ENCODE measurements at regions not wholly inside any gene's neighbourhood (a gene's known extent, or its start where the extent isn't known, plus 50 kb on each side); places are given as distances from the start of the nearest gene placed in this dataset.
"Not testable (repeated sequence)": the region's sequence is repeated elsewhere in the genome, so short reads cannot be mapped to it uniquely, and the experiment has no call there.

- Histone ChIP-seq H3K4me1 (ENCODE audit: insufficient read depth, low read length) (no peaks in the 10 kb centered on the region), H3K27ac (ENCODE audit: low read length) (no peak overlapping the region), H3K27me3 (ENCODE audit: insufficient read depth, low read length) (no peaks in the 10 kb centered on the region), H3K9me3 (ENCODE audit: insufficient read depth, low read depth, low read length) (no peaks in the 10 kb centered on the region), H3K9ac (ENCODE audit: low read depth, low read length) (no peak overlapping the region), H3K4me3 (ENCODE audit: low read length) (no peak overlapping the region), H3K36me3 (ENCODE audit: insufficient read depth, low read depth, low read length) (no peaks in the 10 kb centered on the region)
These were observed 182.7 kb downstream of the TFAP2B start for GRCh38 chr6:51001399-51001798.

GRCh38 chr6:51004380-51004779 lies 185.7 kb downstream of the TFAP2B start:
- Histone ChIP-seq H3K27me3 (ENCODE audit: insufficient read depth, low read length) (no peaks in the 10 kb centered on the region), H3K27ac (ENCODE audit: low read length) (no peak overlapping the region), H3K4me1 (ENCODE audit: insufficient read depth, low read length) (no peaks in the 10 kb centered on the region)

DNA sequence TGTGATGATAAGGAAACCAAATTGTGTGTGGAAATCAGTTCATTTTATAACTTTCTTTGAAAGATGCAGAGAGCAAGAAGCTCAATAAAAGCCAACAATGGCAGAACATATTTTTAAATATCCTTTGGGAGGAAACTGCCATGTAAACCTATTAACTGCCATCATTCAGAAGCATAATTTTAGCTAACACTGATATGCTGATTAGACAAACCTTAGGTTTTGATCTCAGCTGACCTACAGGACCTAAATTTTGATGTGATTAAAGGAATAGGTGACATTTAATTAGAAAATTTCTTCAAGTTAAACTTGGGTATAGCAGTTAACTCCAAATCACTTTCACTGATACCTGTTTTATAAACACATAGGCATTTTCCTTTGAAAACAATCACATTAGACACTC lies 187.1 kb downstream of the TFAP2B start:
- no peak overlapping the region for H3K9ac ChIP-seq (ENCODE audit: low read depth, low read length)
- no peaks in the 10 kb centered on the region for H3K36me3 ChIP-seq (ENCODE audit: insufficient read depth, low read depth, low read length)
- H3K27me3 ChIP-seq (ENCODE audit: insufficient read depth, low read length): no peaks in the 10 kb centered on the region
- no peaks in the 10 kb centered on the region for H3K4me1 ChIP-seq (ENCODE audit: insufficient read depth, low read length)
- H3K9me3 ChIP-seq (ENCODE audit: insufficient read depth, low read depth, low read length): peaks cover 3% of the 10 kb centered on the region; the same call in 1 of the 2 replicates
- H3K27ac ChIP-seq (ENCODE audit: low read length): no peak overlapping the region
- H3K4me3 ChIP-seq (ENCODE audit: low read length): no peak overlapping the region

More at GRCh38 chr6:51004380-51004779, 185.7 kb downstream of the TFAP2B start:
- Histone ChIP-seq H3K9me3 (ENCODE audit: insufficient read depth, low read depth, low read length) (peaks cover 3% of the 10 kb centered on the region; the same call in 1 of the 2 replicates), H3K9ac (ENCODE audit: low read depth, low read length) (no peak overlapping the region), H3K36me3 (ENCODE audit: insufficient read depth, low read depth, low read length) (no peaks in the 10 kb centered on the region), H3K4me3 (ENCODE audit: low read length) (no peak overlapping the region)

GRCh38 chr6:51007237-51007636 lies 188.6 kb downstream of the TFAP2B start:
- Histone ChIP-seq H3K27ac (ENCODE audit: low read length) (no peak overlapping the region), H3K4me1 (ENCODE audit: insufficient read depth, low read length) (no peaks in the 10 kb centered on the region), H3K4me3 (ENCODE audit: low read length) (no peak overlapping the region), H3K9me3 (ENCODE audit: insufficient read depth, low read depth, low read length) (peaks cover 3% of the 10 kb centered on the region; the same call in 1 of the 2 replicates), H3K27me3 (ENCODE audit: insufficient read depth, low read length) (no peaks in the 10 kb centered on the region), H3K36me3 (ENCODE audit: insufficient read depth, low read depth, low read length) (no peaks in the 10 kb centered on the region), H3K9ac (ENCODE audit: low read depth, low read length) (no peak overlapping the region)

DNA sequence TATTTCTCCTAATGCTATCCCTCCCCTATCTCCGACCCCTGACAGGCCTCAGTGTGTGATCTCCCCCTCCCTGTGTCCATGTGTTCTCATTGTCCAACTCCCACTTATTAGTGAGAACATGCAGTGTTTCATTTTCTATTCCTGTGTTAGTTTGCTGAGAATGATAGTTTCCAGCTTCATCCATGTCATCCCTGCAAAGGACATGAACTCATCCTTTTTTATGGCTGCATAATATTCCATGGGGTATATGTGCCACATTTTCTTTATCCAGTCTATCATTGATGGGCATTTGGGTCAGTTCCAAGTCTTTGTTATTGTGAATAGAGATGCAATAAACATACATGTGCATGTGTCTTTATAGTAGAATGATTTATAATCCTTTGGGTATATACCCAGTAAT lies 190.0 kb downstream of the TFAP2B start:
- H3K27ac ChIP-seq (ENCODE audit: low read length); H3K4me1 ChIP-seq (ENCODE audit: insufficient read depth, low read length); H3K4me3 ChIP-seq (ENCODE audit: low read length); H3K27me3 ChIP-seq (ENCODE audit: insufficient read depth, low read length); H3K9me3 ChIP-seq (ENCODE audit: insufficient read depth, low read depth, low read length); H3K9ac ChIP-seq (ENCODE audit: low read depth, low read length); H3K36me3 ChIP-seq (ENCODE audit: insufficient read depth, low read depth, low read length): not testable (repeated sequence)

DNA sequence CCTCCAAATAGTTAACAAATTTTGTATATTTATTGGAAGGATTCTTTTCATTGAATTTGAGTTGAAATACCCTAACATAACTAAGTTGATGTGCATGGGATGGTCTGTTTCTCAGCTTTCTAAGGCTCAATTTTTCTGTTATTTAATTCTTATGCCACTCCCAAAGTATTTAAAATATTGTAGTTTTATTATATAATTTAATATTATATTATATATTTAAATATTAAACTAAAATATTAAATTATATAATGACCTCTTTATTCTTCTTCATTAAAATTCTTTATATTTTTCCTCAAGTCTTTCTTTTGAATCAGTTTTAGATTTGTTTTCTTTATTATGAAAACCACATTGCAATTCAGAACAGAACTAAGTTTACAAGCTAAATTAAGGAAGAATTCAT lies 194.7 kb downstream of the TFAP2B start:
- H3K27me3 ChIP-seq (ENCODE audit: insufficient read depth, low read length): no peaks in the 10 kb centered on the region
- peaks cover 3% of the 10 kb centered on the region; the same call in 1 of the 2 replicates for H3K9me3 ChIP-seq (ENCODE audit: insufficient read depth, low read depth, low read length)
- no peaks in the 10 kb centered on the region for H3K36me3 ChIP-seq (ENCODE audit: insufficient read depth, low read depth, low read length)
- no peak overlapping the region for H3K27ac ChIP-seq (ENCODE audit: low read length)
- no peak overlapping the region for H3K9ac ChIP-seq (ENCODE audit: low read depth, low read length)
- no peaks in the 10 kb centered on the region for H3K4me1 ChIP-seq (ENCODE audit: insufficient read depth, low read length)
- no peak overlapping the region for H3K4me3 ChIP-seq (ENCODE audit: low read length)

- no peak overlapping the region for H3K27ac ChIP-seq (ENCODE audit: low read length)
- H3K9me3 ChIP-seq (ENCODE audit: insufficient read depth, low read depth, low read length): no peaks in the 10 kb centered on the region
- H3K4me3 ChIP-seq (ENCODE audit: low read length): no peak overlapping the region
- no peaks in the 10 kb centered on the region for H3K36me3 ChIP-seq (ENCODE audit: insufficient read depth, low read depth, low read length)
- no peak overlapping the region for H3K9ac ChIP-seq (ENCODE audit: low read depth, low read length)
- no peaks in the 10 kb centered on the region for H3K27me3 ChIP-seq (ENCODE audit: insufficient read depth, low read length)
- no peaks in the 10 kb centered on the region for H3K4me1 ChIP-seq (ENCODE audit: insufficient read depth, low read length)
These were observed 196.7 kb downstream of the TFAP2B start for GRCh38 chr6:51015394-51015793.

GRCh38 chr6:51016489-51016888 lies 197.8 kb downstream of the TFAP2B start:
- no peaks in the 10 kb centered on the region for H3K4me1 ChIP-seq (ENCODE audit: insufficient read depth, low read length)
- H3K27me3 ChIP-seq (ENCODE audit: insufficient read depth, low read length): no peaks in the 10 kb centered on the region
- no peak overlapping the region for H3K4me3 ChIP-seq (ENCODE audit: low read length)
- no peak overlapping the region for H3K27ac ChIP-seq (ENCODE audit: low read length)
- no peaks in the 10 kb centered on the region for H3K36me3 ChIP-seq (ENCODE audit: insufficient read depth, low read depth, low read length)
- H3K9me3 ChIP-seq (ENCODE audit: insufficient read depth, low read depth, low read length): no peaks in the 10 kb centered on the region
- no peak overlapping the region for H3K9ac ChIP-seq (ENCODE audit: low read depth, low read length)

DNA sequence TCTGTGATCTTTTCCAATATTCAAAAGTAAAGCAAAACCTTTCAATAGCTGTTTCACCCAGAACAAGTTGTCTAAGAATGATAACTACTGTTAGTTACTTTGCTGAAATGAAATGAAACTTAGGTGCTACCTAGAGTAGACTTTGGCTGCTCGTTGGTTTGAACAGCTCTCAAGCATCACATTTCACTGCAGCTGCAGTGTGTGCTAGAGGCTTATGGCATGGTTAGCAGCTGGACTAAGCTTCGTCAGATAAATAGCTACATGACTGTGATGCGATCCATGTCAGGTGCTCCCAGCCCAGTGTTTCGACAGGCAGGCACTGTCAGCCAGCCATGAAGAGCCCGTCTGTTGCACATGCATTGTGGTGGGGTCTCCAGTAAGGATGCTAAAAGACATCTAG lies 201.1 kb downstream of the TFAP2B start:
- Histone ChIP-seq H3K4me1 (ENCODE audit: insufficient read depth, low read length) (no peaks in the 10 kb centered on the region), H3K9ac (ENCODE audit: low read depth, low read length) (no peak overlapping the region)

DNA sequence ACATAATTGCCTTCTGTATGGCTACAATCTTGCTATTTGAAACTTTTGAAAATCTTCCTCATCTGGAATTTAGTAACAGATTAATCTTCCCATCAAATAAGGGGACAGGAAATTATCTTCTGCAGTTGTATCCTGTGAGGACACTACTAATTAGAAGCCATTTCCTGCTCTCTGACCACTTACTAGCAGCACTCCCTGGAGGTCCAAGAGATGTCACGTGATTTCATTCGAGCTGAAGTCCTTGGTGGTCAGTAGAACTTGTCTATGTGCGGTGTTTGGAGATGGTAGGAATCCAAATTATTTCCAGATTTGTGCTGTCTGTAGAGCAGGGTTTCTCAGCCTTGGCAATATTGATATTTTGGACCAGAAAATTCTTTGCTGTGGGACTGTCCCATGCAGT lies 202.5 kb downstream of the TFAP2B start:
- Histone ChIP-seq H3K27me3 (ENCODE audit: insufficient read depth, low read length) (no peaks in the 10 kb centered on the region), H3K4me3 (ENCODE audit: low read length) (no peak overlapping the region), H3K4me1 (ENCODE audit: insufficient read depth, low read length) (no peaks in the 10 kb centered on the region), H3K36me3 (ENCODE audit: insufficient read depth, low read depth, low read length) (no peaks in the 10 kb centered on the region), H3K27ac (ENCODE audit: low read length) (no peak overlapping the region), H3K9me3 (ENCODE audit: insufficient read depth, low read depth, low read length) (no peaks in the 10 kb centered on the region), H3K9ac (ENCODE audit: low read depth, low read length) (no peak overlapping the region)

More for the DNA sequence above, 201.1 kb downstream of the TFAP2B start:
- H3K27ac ChIP-seq (ENCODE audit: low read length): no peak overlapping the region
- H3K36me3 ChIP-seq (ENCODE audit: insufficient read depth, low read depth, low read length): no peaks in the 10 kb centered on the region
- no peak overlapping the region for H3K4me3 ChIP-seq (ENCODE audit: low read length)
- H3K27me3 ChIP-seq (ENCODE audit: insufficient read depth, low read length): no peaks in the 10 kb centered on the region
- H3K9me3 ChIP-seq (ENCODE audit: insufficient read depth, low read depth, low read length): no peaks in the 10 kb centered on the region

GRCh38 chr6:51024126-51024525 lies 205.5 kb downstream of the TFAP2B start:
- Histone ChIP-seq H3K9me3 (ENCODE audit: insufficient read depth, low read depth, low read length) (no peaks in the 10 kb centered on the region), H3K36me3 (ENCODE audit: insufficient read depth, low read depth, low read length) (no peaks in the 10 kb centered on the region), H3K4me1 (ENCODE audit: insufficient read depth, low read length) (no peaks in the 10 kb centered on the region), H3K9ac (ENCODE audit: low read depth, low read length) (no peak overlapping the region), H3K27ac (ENCODE audit: low read length) (no peak overlapping the region), H3K27me3 (ENCODE audit: insufficient read depth, low read length) (no peaks in the 10 kb centered on the region), H3K4me3 (ENCODE audit: low read length) (no peak overlapping the region)

DNA sequence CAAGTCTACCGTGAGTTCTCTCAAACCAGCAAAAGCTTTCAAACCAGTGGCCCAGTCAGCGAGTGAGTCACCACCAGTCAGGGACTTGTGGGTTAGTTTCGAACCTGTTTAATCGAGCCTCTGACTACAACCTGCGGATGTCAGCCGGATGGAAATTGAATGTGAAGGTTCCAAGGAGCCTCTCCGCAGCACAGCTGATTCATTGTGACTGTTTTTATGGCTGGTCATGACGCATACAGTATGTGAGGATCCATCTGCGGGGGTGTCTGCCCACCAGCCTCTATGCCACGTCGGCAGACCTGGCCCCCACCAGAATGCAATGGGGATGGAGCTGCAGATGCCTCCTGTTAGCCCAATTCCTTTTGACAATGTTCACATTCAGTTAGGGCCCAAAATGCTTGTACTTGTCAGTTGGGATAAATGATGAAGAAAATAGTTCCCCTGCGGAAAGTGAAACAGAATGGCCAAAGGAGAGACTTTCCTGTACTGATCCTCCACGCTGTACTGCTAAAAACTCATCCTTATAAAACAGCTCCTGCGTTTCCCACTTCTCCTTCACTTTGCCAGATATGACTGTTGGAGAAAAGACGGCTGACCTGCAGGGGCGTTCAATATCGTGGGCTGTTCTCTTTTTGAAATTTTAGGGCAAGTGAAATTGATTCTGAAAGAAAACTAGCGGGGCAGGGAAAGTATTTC lies 206.6 kb downstream of the TFAP2B start:
- H3K9ac ChIP-seq (ENCODE audit: low read depth, low read length): no peak overlapping the region

More for the DNA sequence above, 206.6 kb downstream of the TFAP2B start:
- Histone ChIP-seq H3K27ac (ENCODE audit: low read length) (no peak overlapping the region), H3K36me3 (ENCODE audit: insufficient read depth, low read depth, low read length) (no peaks in the 10 kb centered on the region), H3K4me1 (ENCODE audit: insufficient read depth, low read length) (no peaks in the 10 kb centered on the region), H3K9me3 (ENCODE audit: insufficient read depth, low read depth, low read length) (no peaks in the 10 kb centered on the region), H3K4me3 (ENCODE audit: low read length) (no peak overlapping the region), H3K27me3 (ENCODE audit: insufficient read depth, low read length) (no peaks in the 10 kb centered on the region)
